Daoy (cell line): ENCODE measurements at regions not wholly inside any gene's neighbourhood (a gene's known extent, or its start where the extent isn't known, plus 50 kb on each side); places are given as distances from the start of the nearest gene placed in this dataset.
A peak's percentile ranks its signal among the peaks of the same experiment; 100 is the strongest.

ENCODE experiments used
- DNase-seq: peaks from one replicate; pipeline ENCODE4 v3.0.0-alpha.2; 2015; ENCODE audit warnings: low read depth

DNA sequence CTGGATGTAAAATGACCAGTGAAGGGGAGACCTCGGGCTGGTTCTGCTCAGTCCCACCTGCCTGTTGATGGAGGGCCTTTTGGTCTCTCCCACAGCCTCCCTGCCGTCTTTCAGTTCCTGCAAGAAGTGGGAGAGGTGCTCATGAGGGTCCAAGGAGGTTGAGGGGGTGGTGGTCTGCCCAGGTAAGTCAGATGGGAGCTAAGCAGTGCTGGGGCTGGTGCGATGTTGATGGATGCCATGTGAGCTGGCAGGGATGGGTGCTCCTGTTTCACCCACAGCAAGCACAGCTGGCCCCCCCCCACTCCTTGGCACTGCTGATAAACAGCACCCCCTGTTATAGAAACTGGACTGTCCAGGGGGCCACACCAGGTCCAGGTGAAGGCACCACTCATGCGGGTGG, 145.6 kb downstream of the NSG2 start:
- DNase-seq: no peak

DNA sequence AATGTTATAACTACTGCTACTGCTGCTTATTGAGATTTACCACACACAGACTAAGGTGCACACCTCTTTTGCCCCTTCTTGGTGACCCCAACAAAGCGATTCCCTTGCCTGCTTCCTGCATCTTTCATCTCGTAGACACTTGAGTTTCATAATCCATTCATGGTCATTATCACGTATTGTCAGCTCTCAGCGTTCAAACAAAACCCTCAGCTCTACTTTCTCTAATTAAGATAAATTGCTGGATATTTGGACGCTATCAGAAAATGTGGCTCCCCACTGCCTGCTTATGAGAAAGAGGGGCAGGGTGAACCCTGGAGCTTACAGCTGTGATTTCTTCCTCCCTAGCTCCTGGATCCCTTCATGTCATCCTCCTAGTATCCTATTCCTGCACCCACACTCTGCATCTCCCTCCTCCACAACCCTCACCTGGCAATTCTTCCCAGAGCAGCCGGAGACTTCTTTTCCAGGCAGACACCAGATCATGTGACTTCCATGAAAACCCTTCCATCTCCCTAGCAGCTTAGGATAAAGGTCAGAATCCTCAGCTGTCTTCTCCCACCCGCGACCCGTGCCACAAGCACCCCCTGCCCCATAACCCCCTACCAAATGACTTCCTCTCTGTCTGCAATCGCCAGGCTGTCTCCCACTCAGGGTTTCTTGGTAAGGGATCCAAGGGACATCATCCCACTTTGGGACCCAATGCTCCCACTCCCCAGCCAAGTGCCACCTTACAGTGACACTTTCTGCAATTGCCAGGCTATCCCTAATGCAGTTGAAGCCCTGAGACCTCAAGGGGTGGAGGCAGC, 146.5 kb downstream of the NSG2 start:
- no peak for DNase-seq

DNA sequence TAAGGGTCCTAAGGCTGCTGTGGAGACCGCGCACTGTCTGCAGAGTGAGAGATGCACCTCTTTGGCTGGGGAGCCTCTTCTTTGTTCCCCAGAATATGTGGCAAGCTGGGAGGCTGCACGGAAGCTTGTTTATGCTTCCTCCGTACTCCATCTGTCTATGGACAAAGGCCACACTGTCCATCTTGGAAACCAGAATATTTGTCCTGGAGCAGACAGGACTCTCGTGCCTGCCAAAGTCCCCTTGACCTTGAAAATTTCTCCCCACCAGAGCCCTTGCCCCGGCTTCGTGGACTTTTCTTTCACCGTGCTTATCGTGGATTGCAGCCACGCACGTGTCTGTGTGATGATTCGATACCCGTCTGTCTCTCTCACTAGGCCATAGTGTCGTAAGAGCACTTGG, 147.4 kb downstream of the NSG2 start:
- no peak for DNase-seq

DNA sequence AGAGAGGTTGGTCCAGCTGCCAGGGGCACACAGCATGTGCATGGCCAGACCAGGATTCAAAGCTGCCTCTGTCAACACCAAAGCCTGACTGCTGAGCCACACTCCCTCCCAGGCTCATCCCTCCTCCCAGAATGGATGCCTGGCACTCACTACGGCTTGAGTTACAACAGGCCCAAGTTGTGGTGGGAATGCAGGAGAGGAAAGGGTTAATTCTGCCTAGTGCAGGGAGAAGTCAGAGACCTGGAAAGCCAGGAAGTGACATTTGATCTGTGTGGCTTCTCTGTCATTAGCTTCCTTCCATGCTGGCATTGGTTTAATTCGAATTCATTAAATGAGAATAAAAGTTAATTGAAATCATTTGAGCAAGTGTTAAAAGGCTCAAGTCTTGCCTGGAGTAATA, 150.0 kb downstream of the NSG2 start:
- DNase-seq: peak; percentile 25

DNA sequence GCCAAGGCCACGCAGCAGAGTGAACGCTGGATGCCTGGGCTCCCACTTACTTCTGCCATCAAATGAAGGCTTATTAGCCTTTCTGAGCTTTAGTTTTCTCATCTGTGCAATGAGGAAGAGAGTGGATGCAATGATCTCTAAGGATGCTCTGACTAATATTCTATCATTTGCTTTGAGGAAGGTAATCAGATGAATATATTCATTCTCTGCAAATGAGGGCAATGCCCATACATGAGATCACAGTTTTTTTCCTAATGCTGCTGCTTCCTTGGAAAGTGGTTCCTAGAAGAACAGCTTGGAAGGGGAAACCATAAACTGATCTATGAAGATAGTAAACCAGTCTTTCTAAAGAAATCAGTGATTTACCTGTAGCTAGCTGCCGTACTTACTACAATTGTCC, 152.4 kb downstream of the NSG2 start:
- no peak for DNase-seq

DNA sequence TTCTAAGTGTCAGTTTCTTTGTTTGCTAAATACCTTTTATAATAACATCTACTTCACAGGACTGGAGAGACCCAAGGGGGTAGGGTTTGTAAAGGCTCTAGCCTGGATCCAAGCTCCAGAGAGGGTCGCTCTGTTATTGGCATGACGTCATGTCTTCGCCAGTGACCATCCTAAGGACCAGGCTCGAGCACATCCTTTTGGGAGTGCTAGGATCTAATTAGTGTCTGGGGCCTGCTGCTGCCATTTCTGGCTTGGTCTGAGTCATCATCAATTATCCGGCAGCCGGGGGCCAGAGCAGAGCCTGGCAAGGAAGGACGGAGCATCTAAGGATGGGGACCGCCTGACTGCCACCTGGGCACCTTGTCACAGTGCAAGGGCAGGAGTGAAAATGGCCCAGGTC, 153.0 kb downstream of the NSG2 start:
- DNase-seq: peak; percentile 27

DNA sequence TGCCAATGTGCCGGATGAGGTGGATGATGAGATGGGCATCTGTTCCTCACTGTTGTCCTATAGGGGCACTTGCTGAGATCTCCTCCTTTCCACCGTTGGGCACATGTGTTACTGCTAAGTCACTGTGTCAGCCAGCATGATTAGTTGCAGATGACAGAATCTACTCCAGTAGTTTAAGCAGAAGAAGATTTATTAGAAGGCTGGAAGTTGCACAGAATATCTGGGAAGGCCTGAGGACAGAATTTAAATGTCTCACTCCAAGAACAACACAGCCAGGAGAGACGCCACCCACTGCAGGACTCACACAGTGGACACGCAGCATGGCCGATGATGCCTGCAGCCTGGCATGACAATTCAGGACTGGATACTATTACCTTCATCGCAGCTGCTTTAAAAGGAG, 157.5 kb downstream of the NSG2 start:
- no peak for DNase-seq

DNA sequence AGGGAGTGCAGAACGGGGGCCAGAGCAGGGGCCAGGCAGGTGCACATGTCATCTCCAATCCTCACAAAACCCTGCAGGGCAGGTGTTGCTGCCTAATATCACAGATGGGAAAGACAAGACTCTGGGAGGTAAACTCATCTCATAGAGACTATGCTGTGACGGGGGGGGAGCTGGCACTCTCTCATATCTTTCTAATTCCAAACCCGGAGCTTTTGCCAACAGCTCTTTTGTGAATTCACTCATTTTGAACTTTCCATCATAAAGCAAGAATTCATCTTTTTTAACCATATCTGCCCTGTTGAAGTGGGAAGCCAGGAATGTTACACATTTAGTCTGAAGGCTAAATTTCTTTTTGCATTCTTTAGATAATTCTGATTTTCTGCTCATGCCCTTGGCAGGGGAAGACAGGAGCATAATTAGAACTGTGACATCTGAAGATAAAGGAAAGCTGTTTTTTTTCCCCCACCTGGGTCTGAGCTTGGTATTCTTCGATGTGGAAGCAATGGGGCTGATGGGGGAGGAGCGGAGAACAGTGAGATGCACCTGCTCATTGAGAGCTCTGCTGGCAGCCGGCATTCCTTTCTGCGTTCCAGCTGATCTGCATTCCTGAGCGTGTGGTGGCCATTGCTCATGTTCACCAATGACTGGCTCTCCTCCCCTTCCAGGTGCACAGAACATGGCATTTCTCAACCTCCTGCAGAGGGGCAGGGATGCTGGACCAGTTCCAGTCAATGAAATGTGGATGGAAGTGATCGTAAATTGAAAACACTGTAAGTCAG, 159.2 kb downstream of the NSG2 start:
- no peak for DNase-seq

DNA sequence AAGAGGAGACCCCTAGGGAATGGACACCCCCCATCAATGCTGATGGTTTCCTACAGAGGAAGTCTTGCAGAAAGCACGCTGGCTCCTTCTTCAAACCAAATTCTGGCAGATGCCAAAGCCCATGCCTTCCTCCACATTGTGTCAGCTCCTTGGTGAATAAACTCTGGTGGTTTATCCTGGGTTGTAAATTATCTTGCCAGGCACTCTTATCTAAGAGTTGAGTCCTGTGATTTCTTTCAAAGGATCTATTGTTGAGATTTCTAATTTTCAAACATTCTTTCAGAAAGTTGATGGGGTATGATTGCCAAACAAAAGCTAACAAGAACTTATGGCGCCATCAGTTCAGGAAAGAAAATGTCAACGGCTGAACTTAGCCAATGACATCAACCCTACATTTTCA, 160.4 kb downstream of the NSG2 start:
- DNase-seq: no peak

DNA sequence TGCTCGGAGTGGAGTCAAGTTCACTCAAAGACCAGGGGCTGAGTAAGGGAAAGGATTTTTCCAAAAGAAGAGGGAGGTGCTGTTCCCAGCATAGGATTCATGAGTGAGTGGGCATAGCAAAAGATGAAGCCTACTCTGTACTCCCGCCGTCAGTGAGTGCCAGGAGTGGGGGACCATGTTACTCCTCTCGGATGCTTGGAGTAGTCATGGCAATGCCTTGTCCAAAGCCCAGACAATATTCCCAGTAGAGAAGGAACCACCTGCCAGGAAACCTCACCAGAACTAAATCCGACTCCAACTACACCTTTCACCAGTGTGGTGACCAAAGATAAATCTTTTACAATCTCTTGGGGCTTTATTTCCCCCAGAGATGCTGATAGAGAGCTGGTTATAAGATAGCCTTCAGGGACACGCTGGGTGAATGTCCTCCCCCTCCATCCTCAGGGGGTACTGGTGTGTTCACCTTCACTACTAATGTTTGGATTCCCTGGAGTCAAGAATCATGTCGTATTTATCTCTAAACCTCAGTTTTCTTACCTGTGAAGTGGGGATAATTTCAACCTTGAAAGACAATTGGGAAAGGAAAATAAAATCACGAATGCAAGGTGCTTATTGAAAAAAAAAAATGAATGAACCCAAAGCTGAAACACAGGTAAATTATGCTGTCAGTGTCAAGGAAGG, 165.2 kb downstream of the NSG2 start:
- no peak for DNase-seq

DNA sequence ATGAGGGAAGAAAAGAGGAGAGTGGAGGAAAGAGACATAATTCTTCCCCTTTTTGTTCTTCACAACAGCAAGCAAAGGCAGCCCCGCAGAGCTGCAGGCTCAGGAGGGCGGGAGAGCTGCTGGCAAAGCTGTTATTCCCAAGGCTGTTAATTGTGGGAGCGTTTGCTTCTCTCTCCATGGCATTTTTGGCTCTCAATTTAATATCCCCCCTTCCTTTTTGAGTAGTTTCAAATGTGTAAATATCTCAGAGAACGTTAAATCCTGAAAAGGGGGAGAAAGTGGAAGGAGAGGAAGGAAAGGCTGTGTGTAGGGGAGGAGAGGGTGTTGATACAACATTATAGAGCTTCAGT, 165.7 kb downstream of the NSG2 start:
- no peak for DNase-seq

DNA sequence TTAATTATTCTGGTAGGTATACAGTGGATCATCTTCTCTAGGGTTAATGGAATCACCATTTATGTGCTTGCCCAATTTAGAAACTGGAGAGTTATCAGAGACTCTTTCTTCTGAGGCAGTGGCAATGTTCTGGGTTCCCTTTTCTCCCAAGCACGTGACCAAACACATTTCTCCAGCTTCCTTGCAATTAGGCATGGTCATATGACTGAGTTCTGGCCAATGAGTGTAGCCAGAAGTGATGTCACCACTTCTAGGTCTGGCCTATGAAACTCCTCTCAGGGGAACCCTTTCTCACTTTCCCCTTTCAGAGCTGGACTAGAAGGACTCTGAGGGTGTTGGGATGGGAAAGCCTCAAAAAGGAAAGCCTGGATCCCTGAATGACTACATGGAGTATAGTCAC, 172.0 kb downstream of the NSG2 start:
- no peak for DNase-seq

DNA sequence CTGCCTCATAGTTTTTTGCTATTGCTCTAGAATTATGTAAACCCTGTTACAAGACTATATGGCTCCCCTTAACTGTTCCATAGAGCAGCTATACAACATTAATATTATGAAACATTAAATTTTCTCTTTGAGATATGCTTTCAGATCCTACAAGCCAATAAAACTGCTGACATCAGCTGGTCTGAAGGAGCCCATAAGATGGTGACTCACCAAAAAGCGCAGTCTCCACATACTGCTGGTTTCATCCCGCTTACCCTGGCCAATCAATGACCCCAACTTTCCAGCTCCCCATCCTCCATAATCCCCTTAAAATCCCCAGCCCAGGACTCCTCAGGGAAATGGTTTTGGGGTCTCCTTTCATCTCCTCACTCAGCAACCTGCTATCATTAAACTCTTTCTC, 172.7 kb downstream of the NSG2 start:
- DNase-seq: no peak

DNA sequence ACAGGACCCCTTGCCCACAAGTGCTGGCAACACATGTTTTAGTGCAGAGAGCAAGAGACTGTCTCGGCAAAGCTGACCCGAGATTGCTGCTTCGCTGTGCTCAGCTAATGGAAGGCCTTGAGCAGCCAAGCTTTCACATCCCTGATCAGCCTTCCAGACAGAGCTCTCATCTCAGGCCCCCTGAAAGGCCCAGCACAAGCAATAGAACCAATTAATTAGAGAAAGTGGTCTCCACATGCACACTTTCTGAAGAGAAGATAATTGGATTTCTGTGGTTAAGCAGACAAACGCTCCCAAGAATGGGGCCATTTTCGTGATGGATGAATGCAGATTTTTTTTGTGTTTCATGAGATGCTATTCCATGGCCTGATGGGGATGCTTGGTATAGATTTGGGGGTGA, 174.9 kb downstream of the NSG2 start:
- DNase-seq: no peak

DNA sequence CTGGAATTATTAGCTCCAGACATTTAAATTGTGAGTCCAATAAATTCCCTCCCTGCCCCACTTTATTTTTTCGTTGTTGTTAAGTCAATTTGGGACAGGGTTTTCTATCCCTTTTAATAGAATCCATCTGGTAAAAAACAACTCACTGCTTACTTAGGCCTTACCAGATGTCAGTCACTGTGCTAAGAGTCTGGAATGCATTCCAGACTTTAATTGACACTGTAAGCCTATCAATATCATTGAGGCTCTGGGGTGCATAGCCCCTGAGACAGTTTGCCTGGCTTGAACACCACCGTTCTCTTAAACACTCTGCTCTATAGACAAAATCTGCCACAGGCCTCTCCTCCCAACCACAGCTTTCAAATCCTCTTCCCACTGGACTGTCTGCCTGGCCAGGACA, 175.9 kb downstream of the NSG2 start:
- no peak for DNase-seq

DNA sequence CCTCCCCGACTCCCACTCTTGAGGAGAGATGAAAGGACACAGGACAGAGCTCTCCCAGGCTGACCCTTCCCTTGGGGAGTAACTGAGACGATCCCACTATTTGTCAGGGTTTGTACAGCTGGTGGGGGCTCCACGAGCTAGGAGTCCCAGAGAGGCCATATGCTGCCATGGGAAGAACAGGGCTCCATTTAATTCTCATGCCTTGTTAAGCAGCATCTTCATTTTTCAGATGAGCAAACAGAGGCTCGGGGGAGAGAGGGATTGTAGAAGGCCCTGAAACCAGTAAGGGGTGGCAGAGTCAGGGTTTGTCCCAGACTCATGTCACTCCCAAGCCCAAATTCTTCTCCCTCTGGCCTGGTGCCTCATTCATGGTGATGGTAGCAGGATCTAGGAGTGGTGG, 176.4 kb downstream of the NSG2 start:
- no peak for DNase-seq

DNA sequence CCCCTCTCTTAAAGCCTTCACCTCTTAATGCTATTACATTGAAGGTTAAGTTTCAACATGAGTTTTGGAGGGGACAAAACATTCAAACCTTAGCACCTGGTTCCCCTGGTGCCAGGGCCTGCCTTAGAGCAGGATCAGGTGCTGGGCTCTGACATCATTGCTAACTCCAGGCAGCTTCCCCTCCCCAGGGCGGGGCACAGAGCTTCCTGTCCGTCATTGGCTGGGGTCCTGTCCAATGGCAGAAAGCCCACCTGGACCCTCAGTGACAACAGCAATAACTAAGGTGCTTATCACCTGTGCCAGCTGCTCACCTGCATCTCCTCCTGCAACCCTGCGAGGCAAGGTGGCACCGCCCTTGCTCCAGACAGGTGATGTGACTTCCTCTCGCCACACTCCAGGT, 177.4 kb downstream of the NSG2 start:
- DNase-seq: no peak

DNA sequence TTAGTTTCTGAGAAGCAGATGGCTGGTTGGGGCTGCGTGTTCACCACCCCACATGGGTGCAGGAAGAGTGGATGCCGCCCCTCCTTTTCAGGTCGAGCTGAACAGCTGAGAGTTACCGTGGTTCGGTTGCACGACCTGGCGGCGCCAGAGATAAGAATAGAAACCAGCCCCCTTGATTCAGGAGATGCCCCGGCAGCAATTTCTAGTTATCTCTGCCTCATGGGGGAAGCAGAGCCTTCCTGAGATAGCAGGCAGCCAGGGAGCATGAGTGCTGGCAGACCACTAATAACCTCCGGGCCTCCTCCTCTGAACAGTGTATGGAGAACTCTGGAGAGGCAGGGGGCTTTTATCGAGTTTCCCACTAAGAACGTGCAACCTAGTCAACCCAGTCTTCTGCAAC, 177.8 kb downstream of the NSG2 start:
- no peak for DNase-seq

DNA sequence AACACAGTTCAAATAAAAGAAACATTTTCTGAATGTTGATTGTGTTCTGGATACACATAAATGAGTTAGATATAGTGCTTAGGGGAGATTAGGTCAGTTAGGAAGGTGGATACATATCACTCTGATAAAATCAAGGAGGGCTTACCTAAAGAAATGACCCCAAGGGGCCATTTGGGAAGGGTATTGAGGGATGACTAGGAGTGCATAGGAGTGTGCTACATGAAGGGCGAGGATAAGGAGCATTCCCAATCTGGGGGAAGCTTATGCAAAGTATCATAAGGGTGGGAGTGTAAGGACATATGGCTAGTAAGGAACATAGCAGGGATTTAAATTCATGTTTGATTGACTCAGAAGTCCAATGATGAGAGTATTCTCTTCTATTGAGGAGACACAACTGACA, 183.6 kb downstream of the NSG2 start:
- DNase-seq: no peak

DNA sequence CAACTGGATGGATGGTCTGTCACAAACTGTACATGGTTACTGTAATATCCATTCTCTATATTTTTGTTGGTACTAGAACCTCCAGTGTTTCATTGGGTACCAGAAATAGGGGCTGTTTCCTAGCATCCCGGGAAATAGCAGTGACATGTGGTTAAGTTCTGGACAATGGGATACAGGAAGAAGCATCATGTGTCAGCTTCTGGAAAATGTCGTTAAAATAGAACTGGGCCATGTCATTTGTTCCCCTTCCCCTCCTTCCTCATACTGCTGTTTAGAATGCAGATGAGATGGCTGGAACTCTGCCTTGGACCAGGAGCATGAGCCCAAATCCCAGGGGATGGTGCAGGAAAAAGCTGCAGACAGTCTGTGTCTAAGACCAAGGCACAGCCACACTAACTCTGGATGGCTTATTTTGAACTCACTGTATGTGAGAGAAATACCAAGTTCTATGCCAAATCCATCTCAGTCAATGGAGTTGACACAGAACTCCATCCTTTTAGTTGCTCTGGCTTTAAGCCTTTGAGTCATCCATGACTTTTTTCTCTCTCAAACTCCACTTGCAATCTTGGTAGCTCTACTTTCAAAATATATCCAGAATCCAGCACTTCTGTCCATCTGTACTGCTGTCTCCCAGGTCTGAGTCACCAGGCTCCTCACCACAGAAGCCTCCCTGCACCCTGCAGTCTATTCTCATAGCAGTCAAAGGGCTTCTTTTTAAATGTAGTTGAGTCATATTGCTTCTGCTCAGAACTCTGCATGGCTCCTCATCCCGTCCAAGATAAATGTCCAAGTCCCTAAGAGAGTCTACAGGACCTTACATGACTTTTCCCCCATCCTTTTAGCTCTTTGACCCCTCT, 184.2 kb downstream of the NSG2 start:
- DNase-seq: peak; percentile 87

DNA sequence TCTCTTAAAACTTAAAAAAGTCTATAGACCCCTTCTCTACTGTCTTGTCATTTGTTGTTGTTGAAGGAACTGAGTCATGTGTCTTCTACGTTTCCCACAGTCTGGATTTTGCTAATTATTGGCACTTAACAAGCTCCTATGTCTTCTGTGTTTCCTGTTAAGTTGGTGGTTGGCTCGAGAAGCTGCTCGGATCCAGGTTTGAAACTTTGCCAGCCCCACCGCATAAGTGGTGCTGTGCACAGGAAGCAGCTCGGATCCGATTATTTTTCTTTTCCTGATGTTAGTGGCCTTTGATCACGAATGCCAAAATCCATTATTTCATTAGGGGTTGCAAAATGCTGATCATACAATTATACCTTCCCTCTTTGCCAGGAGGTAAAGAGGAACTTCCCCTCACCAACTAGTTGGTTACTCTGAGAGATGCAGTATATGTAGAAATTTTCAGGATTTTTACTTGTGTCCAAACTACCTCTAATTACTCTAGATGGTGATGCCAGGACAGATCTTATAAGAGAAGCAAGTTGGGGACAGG, 186.5 kb downstream of the NSG2 start:
- peak; percentile 91 for DNase-seq

DNA sequence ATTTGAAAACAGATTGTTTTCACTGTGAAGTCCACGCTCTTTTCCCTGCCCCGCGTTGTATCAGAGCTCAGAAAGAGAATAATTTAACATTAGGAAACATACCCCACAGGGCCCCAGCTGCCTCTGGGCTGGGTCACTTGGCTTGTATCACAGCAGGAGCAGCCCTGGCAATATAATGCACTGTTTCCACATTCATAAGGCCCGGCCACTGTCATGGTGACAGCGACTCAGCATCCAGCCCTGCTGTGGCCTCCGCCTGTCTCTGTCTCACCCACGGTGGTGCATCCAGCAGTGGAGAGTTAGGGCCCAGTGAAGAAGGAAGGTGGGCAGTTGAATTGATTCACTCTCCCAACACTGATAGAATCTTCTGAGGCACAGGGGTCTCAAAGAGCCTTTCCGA, 188.9 kb downstream of the NSG2 start:
- peak; percentile 45 for DNase-seq
